COLO668 (cell line): ENCODE measurements at regions not wholly inside any gene's neighbourhood (a gene's known extent, or its start where the extent isn't known, plus 50 kb on each side); places are given as distances from the start of the nearest gene placed in this dataset.
"Not testable (repeated sequence)": the region's sequence is repeated elsewhere in the genome, so short reads cannot be mapped to it uniquely, and the experiment has no call there.

Source experiments
- DNase-seq: peaks from one replicate; lab custom pipeline; 2025; ENCODE audit not compliant: unreplicated experiment; lab: John Stamatoyannopoulos, UW

- DNase-seq, result no peak
These were observed 139.6 kb upstream of the NEBL start for GRCh38 chr10:21036757-21037156.

GRCh38 chr10:21034770-21035169 is 137.7 kb upstream of the NEBL start:
- not testable (repeated sequence) for DNase-seq

GRCh38 chr10:21034241-21034640 is 137.1 kb upstream of the NEBL start:
- DNase-seq, result no peak

DNA sequence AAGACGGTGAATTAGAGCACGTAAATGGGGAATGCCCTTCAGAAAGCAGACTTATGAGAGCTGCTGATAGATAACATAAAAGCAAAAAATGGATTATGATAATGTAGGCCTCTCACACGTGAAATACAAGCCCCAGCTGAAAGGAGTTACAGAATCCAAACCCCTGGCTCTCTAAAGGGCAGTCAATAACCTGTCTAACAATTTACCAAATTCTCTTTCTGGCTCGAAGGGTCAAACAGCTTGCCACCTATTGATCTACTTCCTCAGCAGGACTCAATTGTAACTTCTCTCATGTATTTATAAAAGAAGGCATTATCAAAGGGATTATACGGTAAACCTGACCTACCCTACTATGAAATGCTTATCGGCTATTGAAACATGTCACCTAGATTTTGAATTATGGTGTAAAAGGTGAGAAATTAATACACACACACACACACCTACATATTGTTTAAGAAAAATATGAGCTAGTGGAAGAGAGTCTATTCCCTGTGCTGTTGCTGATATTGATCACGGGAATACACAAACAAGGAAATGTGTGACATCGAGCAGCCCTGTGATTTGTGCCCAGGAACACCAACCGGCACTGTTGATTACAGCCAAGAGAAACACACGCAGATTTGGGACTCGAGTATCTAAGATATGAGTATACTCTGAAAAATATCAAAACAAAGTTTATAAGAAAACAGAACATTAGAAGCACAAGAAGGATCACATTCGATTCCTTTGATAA is 135.6 kb upstream of the NEBL start:
- no peak for DNase-seq

DNA sequence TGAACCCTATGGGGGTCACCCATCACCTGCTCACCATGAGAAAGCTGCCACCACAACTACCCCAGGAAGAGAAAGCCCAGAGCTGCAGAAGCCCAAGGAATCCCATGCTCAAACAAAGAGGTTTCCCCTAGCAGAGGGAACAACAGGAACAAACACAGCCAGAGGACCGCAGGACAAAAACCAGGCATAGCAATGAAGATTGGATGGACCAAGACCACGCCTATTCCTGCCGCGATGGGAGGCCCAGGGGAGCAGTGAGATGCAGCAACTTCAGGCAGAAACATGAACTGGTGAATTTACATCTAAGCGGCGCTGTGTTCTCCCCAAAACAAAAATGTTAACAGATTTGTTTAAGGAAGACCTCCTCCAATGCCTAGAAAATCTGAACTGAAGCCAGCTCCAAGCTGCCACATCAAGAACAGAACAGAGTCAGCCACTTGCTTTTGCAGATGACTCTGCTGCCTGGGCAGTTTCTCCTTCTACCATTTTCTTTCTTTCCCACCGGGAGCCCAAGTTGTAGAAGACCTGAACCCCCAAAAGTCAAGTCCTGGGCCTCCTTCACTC is 134.2 kb upstream of the NEBL start:
- no peak for DNase-seq

GRCh38 chr10:21030091-21030490 is 133.0 kb upstream of the NEBL start:
- no peak for DNase-seq

DNA sequence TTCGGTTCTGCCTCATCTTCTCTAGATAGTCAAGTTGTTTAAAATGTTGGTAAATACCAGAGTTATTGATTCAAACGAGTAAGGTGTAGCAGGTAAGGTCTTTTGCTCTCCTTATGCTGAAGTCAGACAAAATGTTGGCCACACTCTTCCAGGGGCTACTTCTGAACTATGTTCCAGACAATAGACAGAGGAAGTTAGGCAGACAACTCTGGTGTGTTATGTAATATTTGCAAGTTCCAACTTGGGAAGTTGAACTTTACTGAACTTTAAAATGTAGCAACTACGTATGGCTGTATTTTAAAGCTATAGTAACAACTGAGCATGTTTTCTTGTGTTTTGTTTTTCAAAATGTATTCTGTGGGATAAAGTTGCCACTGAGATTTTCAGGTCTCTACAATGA is 125.7 kb upstream of the NEBL start:
- no peak for DNase-seq

- no peak for DNase-seq
These were observed 124.9 kb upstream of the NEBL start for GRCh38 chr10:21021843-21022594.

GRCh38 chr10:21021231-21021630 is 124.1 kb upstream of the NEBL start:
- DNase-seq, result no peak

- DNase-seq, result peak; percentile 25
These were observed 123.4 kb upstream of the NEBL start for GRCh38 chr10:21020545-21020944.

GRCh38 chr10:21019436-21019835 is 122.3 kb upstream of the NEBL start:
- no peak for DNase-seq

GRCh38 chr10:21015851-21016250 is 118.7 kb upstream of the NEBL start:
- no peak for DNase-seq

DNA sequence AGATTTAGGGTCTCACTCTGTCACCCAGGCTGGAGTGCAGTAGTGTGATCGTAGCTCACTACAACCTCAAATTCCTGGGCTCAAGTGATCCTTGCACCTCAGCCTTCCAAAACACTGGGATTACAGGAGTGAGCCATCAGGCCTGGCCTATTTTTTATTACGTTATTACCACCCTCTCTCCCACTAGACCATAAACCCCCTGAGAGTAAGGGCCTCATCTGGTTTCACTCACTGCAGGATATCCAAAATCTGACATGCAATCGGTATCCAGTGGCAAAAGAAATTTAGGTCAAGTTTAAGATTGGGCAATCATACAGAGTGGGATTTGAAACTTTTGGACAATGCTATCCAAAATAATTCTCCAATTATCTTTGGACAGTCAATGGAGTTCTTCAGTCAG is 117.0 kb upstream of the NEBL start:
- DNase-seq, result no peak

DNA sequence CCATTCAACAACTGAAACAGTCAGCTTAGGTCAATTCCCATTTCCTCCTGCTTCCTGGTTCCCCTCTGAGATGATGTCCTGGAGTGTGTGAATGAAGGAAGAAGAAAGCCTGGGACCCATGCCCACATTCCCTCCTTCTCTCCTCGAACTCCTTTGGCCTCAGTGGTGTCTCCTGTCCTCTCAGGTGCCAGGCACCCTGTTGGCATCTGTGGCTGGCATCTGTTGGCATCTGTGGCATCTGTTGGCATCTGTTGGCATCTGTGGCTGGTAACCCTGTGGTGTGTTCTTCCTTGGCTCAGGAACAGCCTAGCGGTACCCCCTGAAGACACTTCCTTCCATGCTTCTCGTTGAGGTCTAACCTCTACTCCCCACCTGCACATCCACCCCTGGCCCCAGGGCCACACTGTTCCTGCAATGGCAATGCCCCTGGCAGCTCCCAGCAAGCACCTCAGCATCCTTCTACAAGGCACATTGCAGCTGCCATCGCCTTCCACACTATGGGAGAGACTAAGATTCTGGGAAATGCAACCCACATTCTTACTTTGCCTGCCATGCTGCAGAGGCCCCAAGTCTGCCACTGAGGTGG is 114.4 kb upstream of the NEBL start:
- no peak for DNase-seq

DNA sequence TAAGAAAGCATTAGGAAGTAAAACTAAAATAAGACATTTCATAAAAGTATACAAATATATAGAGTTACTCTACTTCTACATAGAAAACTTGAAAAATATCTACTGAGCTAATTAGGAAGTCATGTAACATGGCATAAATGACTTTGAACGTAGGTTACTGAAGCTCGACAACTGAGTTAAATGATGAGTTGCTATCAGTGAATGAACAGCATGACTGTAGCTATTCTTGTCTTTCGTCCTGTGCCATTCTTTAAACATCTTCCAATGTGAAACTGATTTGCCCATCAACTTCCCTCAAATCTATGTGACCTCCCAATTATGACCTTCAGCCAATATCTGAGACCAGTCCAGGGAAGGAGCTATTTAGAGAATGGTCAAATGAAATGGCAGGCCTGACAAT is 113.5 kb upstream of the NEBL start:
- no peak for DNase-seq

DNA sequence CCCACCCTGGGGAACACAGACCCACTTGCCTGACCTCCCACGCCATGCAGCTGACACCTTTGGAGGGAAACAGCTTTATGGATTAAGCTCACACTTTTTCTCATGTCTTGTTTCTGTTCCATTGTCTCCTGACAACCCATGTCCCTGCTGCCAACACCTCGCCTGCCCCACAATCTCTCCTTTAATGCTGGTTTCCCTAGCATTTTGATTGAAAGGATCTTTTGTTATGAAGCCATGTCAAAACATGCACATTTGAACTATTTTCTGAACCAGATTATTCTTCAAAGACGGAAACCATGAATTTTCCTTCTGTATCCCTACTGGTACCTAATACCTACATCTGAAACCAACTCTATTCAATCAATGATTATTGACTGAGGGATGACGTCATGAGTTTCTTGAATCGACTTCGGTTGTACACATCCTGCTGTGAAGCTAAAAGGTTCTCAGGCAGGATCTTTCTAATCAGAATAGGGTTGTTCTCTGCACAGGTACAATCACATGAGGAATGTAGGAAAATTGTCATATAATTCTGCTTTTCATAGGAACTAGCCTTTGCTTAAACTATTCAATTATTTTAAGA is 106.2 kb upstream of the NEBL start:
- DNase-seq, result no peak

GRCh38 chr10:21002091-21002878 is 105.2 kb upstream of the NEBL start:
- no peak for DNase-seq

- DNase-seq, result no peak
These were observed 102.6 kb upstream of the NEBL start for GRCh38 chr10:20999699-21000098.

- DNase-seq, result no peak
These were observed 100.9 kb upstream of the NEBL start for GRCh38 chr10:20998036-20998435.

DNA sequence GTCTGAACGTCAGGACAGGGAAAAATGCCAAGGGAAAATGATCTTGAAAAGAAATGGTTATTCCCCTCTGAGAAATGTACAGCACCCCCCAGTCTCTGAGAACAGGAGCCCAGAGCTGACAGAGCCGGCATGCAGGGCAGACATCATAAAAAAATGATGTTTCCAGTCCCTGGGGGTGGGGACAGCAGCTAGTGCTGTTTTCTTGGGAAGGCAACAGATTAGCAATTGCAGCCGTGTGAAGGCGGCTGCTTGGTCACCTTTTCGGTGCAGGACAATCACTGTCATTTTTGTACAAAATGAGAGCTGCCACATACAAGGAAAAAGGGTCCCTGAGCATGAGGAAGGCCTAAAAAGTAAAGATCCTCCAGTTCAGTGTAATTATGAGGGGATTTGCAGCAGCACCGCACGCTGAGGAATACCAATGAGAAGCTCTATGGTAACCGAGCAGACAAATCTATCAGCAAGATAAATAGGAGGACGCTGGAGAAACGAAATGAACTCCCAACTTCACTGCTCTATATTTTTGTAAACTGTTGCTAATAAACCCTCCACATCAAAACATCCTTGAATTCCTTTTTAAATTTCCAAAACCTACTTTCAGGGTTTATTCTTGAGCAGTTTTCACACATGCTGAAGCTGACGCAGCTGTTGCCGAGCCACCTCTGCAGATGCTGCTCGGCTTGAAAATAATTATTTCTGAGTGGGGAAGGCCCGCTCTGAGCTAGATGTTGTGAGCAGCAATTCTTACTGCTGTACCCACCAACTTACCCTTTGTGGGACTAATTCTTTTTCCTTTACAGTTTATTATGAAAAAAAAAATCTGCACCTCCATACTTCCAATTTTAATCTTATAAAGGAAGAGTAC is 98.2 kb upstream of the NEBL start:
- DNase-seq, result no peak
